DND-41 (cell line): ENCODE measurements at regions not wholly inside any gene's neighbourhood (a gene's known extent, or its start where the extent isn't known, plus 50 kb on each side); places are given as distances from the start of the nearest gene placed in this dataset.

Source experiments
- ATAC-seq: fragments of 200-7000 bp; cut with Tn5 transposase; 3 replicates; pipeline ENCODE4 v1.9.1; 2021; ENCODE audit warnings: low read depth; ENCODE audit not compliant: insufficient read depth
- DNase-seq: peaks from one replicate; pipeline ENCODE4 v3.0.0-alpha.2; 2020
- H2AFZ ChIP-seq: 2 replicates; pipeline ENCODE4 v1.6.0; 2012; ENCODE audit warnings: low read depth, low read length
- H3K27ac ChIP-seq: 2 replicates; pipeline ENCODE4 v1.5.1; 2012; ENCODE audit warnings: low read length, inconsistent platforms
- H3K27me3 ChIP-seq: fragments of 200-600 bp; sonication (generic); 2 replicates; pipeline ENCODE4 v1.6.0; 2012; ENCODE audit warnings: low read length, mild to moderate bottlenecking, inconsistent platforms; ENCODE audit not compliant: insufficient read depth, poor library complexity
- H3K36me3 ChIP-seq: 2 replicates; pipeline ENCODE4 v1.5.1; 2012; ENCODE audit warnings: low read length, inconsistent platforms; ENCODE audit not compliant: insufficient read depth
- H3K4me1 ChIP-seq: 2 replicates; pipeline ENCODE4 v1.5.1; 2012; ENCODE audit warnings: mild to moderate bottlenecking, low read length; ENCODE audit not compliant: insufficient read depth
- H3K4me2 ChIP-seq: 2 replicates; pipeline ENCODE4 v1.6.0; 2012; ENCODE audit warnings: mild to moderate bottlenecking, moderate library complexity, low read length, inconsistent platforms; ENCODE audit not compliant: insufficient read depth
- H3K4me3 ChIP-seq, 2 experiments: fragments of 200-600 bp in 1 of 2; shearing (Covaris generic) in 1 of 2; 2 replicates each; pipeline ENCODE4 v1.5.1; 2012 to 2016; ENCODE audit warnings: inconsistent platforms in 2 of 2, low read length in 2 of 2, mild to moderate bottlenecking in 2 of 2, low read depth in 1 of 2, moderate library complexity in 1 of 2
- H3K79me2 ChIP-seq: 2 replicates; pipeline ENCODE4 v1.6.0; 2012; ENCODE audit warnings: low read length, inconsistent platforms; ENCODE audit not compliant: insufficient read depth
- H3K9ac ChIP-seq: 2 replicates; pipeline ENCODE4 v1.6.0; 2012; ENCODE audit warnings: low read depth, mild to moderate bottlenecking, inconsistent platforms, low read length, moderate library complexity
- H3K9me3 ChIP-seq: 2 replicates; pipeline ENCODE4 v1.5.1; 2012; ENCODE audit warnings: low read length, moderate library complexity, mild to moderate bottlenecking, inconsistent platforms; ENCODE audit not compliant: insufficient read depth, severe bottlenecking
- H4K20me1 ChIP-seq: 2 replicates; pipeline ENCODE4 v1.6.0; 2012; ENCODE audit warnings: low read length; ENCODE audit not compliant: insufficient read depth
- CTCF ChIP-seq: IDR thresholded peaks from 2 replicates; pipeline ENCODE4 v1.5.1; 2012; ENCODE audit warnings: borderline replicate concordance, low read length, moderate library complexity, mild to moderate bottlenecking; ENCODE audit not compliant: poor library complexity, severe bottlenecking; ENCODE audit errors: extremely low read depth
- EZH2 ChIP-seq: IDR thresholded peaks from 3 replicates; pipeline ENCODE4 v1.6.1; 2012; ENCODE audit warnings: borderline replicate concordance, low read depth, mild to moderate bottlenecking, moderate library complexity, low read length, inconsistent platforms; ENCODE audit not compliant: severe bottlenecking

GRCh38 chr13:73462241-73462640 lies 403.4 kb downstream of the KLF5 start:
- ATAC-seq (no peak), DNase-seq (no peak)
- Histone ChIP-seq H3K4me1 (no peaks in the 10 kb centered on the region), H2AFZ (no peak overlapping the region), H3K9me3 (no peaks in the 10 kb centered on the region), H3K27me3 (no peaks in the 10 kb centered on the region), H3K27ac (no peak overlapping the region), H3K4me3 (no peak overlapping the region), H4K20me1 (no peaks in the 10 kb centered on the region), H3K4me2 (no peak overlapping the region), H3K9ac (no peak overlapping the region), H3K79me2 (no peaks in the 10 kb centered on the region), H3K36me3 (no peaks in the 10 kb centered on the region)
- TF ChIP-seq EZH2 (no peak), CTCF (no peak)

- Histone ChIP-seq H3K9ac (no peak overlapping the region), H4K20me1 (no peaks in the 10 kb centered on the region), H3K79me2 (no peaks in the 10 kb centered on the region), H3K36me3 (no peaks in the 10 kb centered on the region), H3K4me1 (no peaks in the 10 kb centered on the region), H3K4me2 (no peak overlapping the region), H2AFZ (no peak overlapping the region), H3K27ac (no peak overlapping the region), H3K9me3 (no peaks in the 10 kb centered on the region), H3K27me3 (no peaks in the 10 kb centered on the region), H3K4me3 (no peak overlapping the region)
- DNase-seq (no peak), ATAC-seq (no peak)
- no peak for TF ChIP-seq CTCF
- TF ChIP-seq EZH2 = no peak
These were observed 392.6 kb downstream of the KLF5 start for GRCh38 chr13:73451221-73452029.

- no peaks in the 10 kb centered on the region for H4K20me1 ChIP-seq
- H3K27ac ChIP-seq = no peak overlapping the region
- H3K9ac ChIP-seq = no peak overlapping the region
- no peaks in the 10 kb centered on the region for H3K4me1 ChIP-seq
- H3K27me3 ChIP-seq = no peaks in the 10 kb centered on the region
- H3K9me3 ChIP-seq = no peaks in the 10 kb centered on the region
- H3K36me3 ChIP-seq = no peaks in the 10 kb centered on the region
- no peak for DNase-seq
- TF ChIP-seq EZH2 = no peak
- no peak overlapping the region for H3K4me3 ChIP-seq
- no peak overlapping the region for H3K4me2 ChIP-seq
- H3K79me2 ChIP-seq = no peaks in the 10 kb centered on the region
- H2AFZ ChIP-seq = no peak overlapping the region
- ATAC-seq = no peak
These were observed 391.8 kb downstream of the KLF5 start for GRCh38 chr13:73450583-73450982.

GRCh38 chr13:73449252-73449651 lies 390.4 kb downstream of the KLF5 start:
- DNase-seq (no peak), ATAC-seq (no peak)
- Histone ChIP-seq H3K27ac (no peak overlapping the region), H3K27me3 (no peaks in the 10 kb centered on the region), H3K4me2 (no peak overlapping the region), H3K79me2 (no peaks in the 10 kb centered on the region), H3K9me3 (no peaks in the 10 kb centered on the region), H3K9ac (no peak overlapping the region), H3K4me3 (no peak overlapping the region), H3K4me1 (no peaks in the 10 kb centered on the region), H2AFZ (no peak overlapping the region), H3K36me3 (no peaks in the 10 kb centered on the region), H4K20me1 (no peaks in the 10 kb centered on the region)
- TF ChIP-seq CTCF (no peak), EZH2 (no peak)
